Endothelial cell of umbilical vein (primary cell): ENCODE measurements at regions not wholly inside any gene's neighbourhood (a gene's known extent, or its start where the extent isn't known, plus 50 kb on each side); places are given as distances from the start of the nearest gene placed in this dataset.

Experiments
- BruUV-seq: library from RNA; stranded (reverse); fragments of 400-500 nt; replicated peaks from 2 replicates; lab custom pipeline; 2021; lab: Mats Ljungman, UMichigan
- CTCF ChIA-PET: fragments of 300-600, 350-600 bp; sonication (Branson Sonifier 250); formaldehyde crosslinking; loops from one replicate; lab custom pipeline; 2021; ENCODE audit warnings: antibody characterized with exemption, inconsistent platforms; lab: Charles Lee
- POLR2A ChIA-PET: fragments of 300-600, 350-600 bp; sonication (Branson Sonifier 250); formaldehyde crosslinking; loops from one replicate; lab custom pipeline; 2021; ENCODE audit warnings: antibody characterized with exemption, inconsistent platforms; lab: Charles Lee
- DNase-seq: peaks from one replicate; pipeline ENCODE4 v3.0.0-alpha.2; 2011; ENCODE audit warnings: low read depth, low spot score
- FAIRE-seq: peaks from 2 replicates; lab custom pipeline; 2011; peaks lifted over from hg19 to GRCh38; lab: Jason Lieb, UNC
- H2AFZ ChIP-seq: 2 replicates; pipeline ENCODE4 v1.6.0; 2012; ENCODE audit warnings: low read depth, low read length, control low read depth, inconsistent platforms
- H3K27ac ChIP-seq: 2 replicates; pipeline ENCODE4 v1.5.1; 2011; ENCODE audit warnings: low read depth, mild to moderate bottlenecking, control low read depth, low read length, moderate library complexity; ENCODE audit not compliant: insufficient read depth
- H3K27me3 ChIP-seq, 2 experiments: 2 replicates each; pipeline versions ENCODE4 v1.6.0 to v1.6.1; 2011; ENCODE audit warnings: low read length in 2 of 2, mixed read lengths in 1 of 2; ENCODE audit not compliant: control insufficient read depth in 2 of 2, insufficient read depth in 2 of 2
- H3K36me3 ChIP-seq, 2 experiments: 2 replicates in 1 of 2; 3 replicates in 1 of 2; pipeline ENCODE4 v1.5.1; 2011; ENCODE audit warnings: low read length in 2 of 2, mild to moderate bottlenecking in 1 of 2, moderate library complexity in 1 of 2; ENCODE audit not compliant: control insufficient read depth in 2 of 2, insufficient read depth in 2 of 2; ENCODE audit errors: extremely low read depth in 1 of 2
- H3K4me1 ChIP-seq: 3 replicates; pipeline ENCODE4 v1.5.1; 2011; ENCODE audit warnings: mild to moderate bottlenecking, low read length; ENCODE audit not compliant: control insufficient read depth, insufficient read depth; ENCODE audit errors: extremely low read depth
- H3K4me2 ChIP-seq: 2 replicates; pipeline ENCODE4 v1.6.1; 2011; ENCODE audit warnings: low read length, control low read depth, mixed read lengths; ENCODE audit not compliant: insufficient read depth
- H3K4me3 ChIP-seq, 3 experiments: fragments of 200-600 bp in 1 of 3; sonication (generic), shearing (Covaris generic) in 1 of 3; replicated peaks in 1 of 3; 2 replicates each; pipeline ENCODE4 v1.5.1; 2011 to 2016; ENCODE audit warnings: control low read depth in 3 of 3, low read length in 3 of 3, mild to moderate bottlenecking in 2 of 3, inconsistent platforms in 1 of 3, low read depth in 1 of 3, moderate library complexity in 1 of 3; ENCODE audit not compliant: insufficient read depth in 1 of 3
- H3K79me2 ChIP-seq: 2 replicates; pipeline ENCODE4 v1.6.0; 2012; ENCODE audit warnings: low read length, inconsistent platforms; ENCODE audit not compliant: control insufficient read depth, insufficient read depth
- H3K9ac ChIP-seq: replicated peaks from 2 replicates; pipeline ENCODE3; 2011; ENCODE audit warnings: low read length, control low read depth; ENCODE audit not compliant: insufficient read depth; ENCODE audit errors: extremely low read depth
- H3K9me1 ChIP-seq: replicated peaks from 3 replicates; pipeline ENCODE4 v1.6.0; 2011; ENCODE audit warnings: mild to moderate bottlenecking, low read length; ENCODE audit not compliant: control insufficient read depth, insufficient read depth; ENCODE audit errors: extremely low read depth
- H3K9me3 ChIP-seq: replicated peaks from 2 replicates; pipeline ENCODE4 v1.5.1; 2012; ENCODE audit warnings: low read length, inconsistent platforms; ENCODE audit not compliant: control insufficient read depth, insufficient read depth
- H4K20me1 ChIP-seq: replicated peaks from 2 replicates; pipeline ENCODE3; 2011; ENCODE audit warnings: mild to moderate bottlenecking, low read length; ENCODE audit not compliant: control insufficient read depth, insufficient read depth; ENCODE audit errors: extremely low read depth
- EZH2 ChIP-seq: IDR thresholded peaks from 2 replicates; pipeline ENCODE4 v1.6.1; 2012; ENCODE audit warnings: borderline replicate concordance, low read depth, mild to moderate bottlenecking, moderate library complexity, low read length, inconsistent platforms; ENCODE audit not compliant: severe bottlenecking
- FOS ChIP-seq: IDR thresholded peaks from 2 replicates; pipeline ENCODE4 v1.6.1; 2011; ENCODE audit warnings: mild to moderate bottlenecking, low read length, moderate library complexity, borderline replicate concordance; ENCODE audit not compliant: insufficient read depth
- GATA2 ChIP-seq: IDR thresholded peaks from 2 replicates; pipeline ENCODE4 v1.7.0; 2011; ENCODE audit warnings: low read depth, mild to moderate bottlenecking, moderate library complexity, mixed read lengths, low read length; ENCODE audit not compliant: insufficient read length, insufficient read depth
- MYC ChIP-seq: IDR thresholded peaks from one replicate; pipeline ENCODE4 v1.6.1; 2011; ENCODE audit warnings: mild to moderate bottlenecking, low read depth, low read length
- POLR2A ChIP-seq: IDR thresholded peaks from 2 replicates; pipeline ENCODE4 v1.6.1; 2012; ENCODE audit warnings: low read depth, mild to moderate bottlenecking, control low read depth, low read length
- POLR2AphosphoS5 ChIP-seq: IDR thresholded peaks from 2 replicates; pipeline ENCODE4 v1.6.1; 2012; ENCODE audit warnings: low read depth, mild to moderate bottlenecking, control low read depth, low read length, moderate library complexity; ENCODE audit not compliant: insufficient read depth
- dilution Hi-C: fragments of 300-500 bp; cut with MboI; formaldehyde crosslinking; loops from one replicate; pipeline ENCODE4 v1.15.0; 2019; ENCODE audit warnings: low sequenced_read_pairs; ENCODE audit not compliant: extremely low pct_ligation_motif_present
- intact Hi-C: fragments of 100-400 bp; cut with micrococcal nuclease; formaldehyde crosslinking; loops from one replicate; pipeline ENCODE4 v1.10.0; 2022
- TF ChIP-seq, protein P1 (sequence below), 2 donors: IDR thresholded peaks; 1 replicate in 1 of 2; 2 replicates in 1 of 2; pipeline ENCODE4 v1.5.1; 2011; ENCODE audit warnings: low read length in 2 of 2, mild to moderate bottlenecking in 2 of 2, moderate library complexity in 2 of 2, control low read depth in 1 of 2, inconsistent platforms in 1 of 2, low read depth in 1 of 2; ENCODE audit not compliant: insufficient read depth in 1 of 2; ENCODE audit errors: extremely low read depth in 1 of 2
- TF ChIP-seq, protein P2 (sequence below): IDR thresholded peaks from 2 replicates; pipeline ENCODE4 v1.6.1; 2011; ENCODE audit not compliant: insufficient read depth, insufficient read length

DNA sequence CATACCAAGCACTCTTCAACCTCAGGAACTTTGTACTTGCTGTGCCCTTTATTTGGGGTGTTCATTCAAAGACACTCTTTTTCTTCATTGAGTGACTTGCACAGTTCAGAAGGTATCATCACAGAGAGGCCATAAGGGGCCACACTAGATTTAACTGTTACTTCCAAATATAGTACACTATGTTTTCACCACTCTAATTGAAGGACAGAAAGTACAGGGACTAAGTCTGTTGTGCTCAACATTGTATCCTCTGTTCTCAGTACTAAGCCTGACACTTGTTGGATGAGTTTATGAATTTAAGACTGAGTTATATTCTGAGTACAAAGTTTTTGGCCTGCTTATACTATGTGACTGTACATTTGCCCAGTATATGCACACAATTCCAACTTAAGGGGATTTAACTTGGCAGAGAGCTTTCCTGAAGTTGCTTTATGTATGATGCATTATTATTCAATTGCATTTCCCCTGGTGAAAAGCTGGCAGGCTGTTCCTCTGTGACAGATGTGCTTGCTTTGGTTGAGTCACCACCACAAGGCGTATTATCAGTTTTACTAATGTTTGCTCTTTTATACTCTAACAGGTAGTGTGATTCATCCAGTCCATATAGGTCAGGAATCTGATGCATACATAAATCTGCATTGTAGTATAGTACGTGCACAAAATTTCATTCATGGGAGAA, 714.8 kb downstream of the TLR4 start:
- Histone ChIP-seq H2AFZ (no peak overlapping the region), H3K9me1 (no peaks in the 10 kb centered on the region), H3K27me3 (no peaks in the 10 kb centered on the region), H3K9ac (no peak overlapping the region), H3K4me3 (no peak overlapping the region), H3K4me2 (no peak overlapping the region), H3K9me3 (no peaks in the 10 kb centered on the region), H3K4me1 (no peaks in the 10 kb centered on the region), H3K36me3 (no peaks in the 10 kb centered on the region), H3K27ac (no peak overlapping the region), H3K79me2 (no peaks in the 10 kb centered on the region), H4K20me1 (no peaks in the 10 kb centered on the region)
- dilution Hi-C loops (no loop called here), intact Hi-C loops (no loop called here)
- ChIA-PET POLR2A (no interaction called here), CTCF (no interaction called here)
- FAIRE-seq (no peak), DNase-seq (no peak)
- BruUV-seq: no TSS peak
- TF ChIP-seq GATA2 (no peak), MYC (no peak), FOS (no peak), POLR2A (no peak), EZH2 (no peak), POLR2AphosphoS5 (no peak)
- TF ChIP-seq, protein P1, sequence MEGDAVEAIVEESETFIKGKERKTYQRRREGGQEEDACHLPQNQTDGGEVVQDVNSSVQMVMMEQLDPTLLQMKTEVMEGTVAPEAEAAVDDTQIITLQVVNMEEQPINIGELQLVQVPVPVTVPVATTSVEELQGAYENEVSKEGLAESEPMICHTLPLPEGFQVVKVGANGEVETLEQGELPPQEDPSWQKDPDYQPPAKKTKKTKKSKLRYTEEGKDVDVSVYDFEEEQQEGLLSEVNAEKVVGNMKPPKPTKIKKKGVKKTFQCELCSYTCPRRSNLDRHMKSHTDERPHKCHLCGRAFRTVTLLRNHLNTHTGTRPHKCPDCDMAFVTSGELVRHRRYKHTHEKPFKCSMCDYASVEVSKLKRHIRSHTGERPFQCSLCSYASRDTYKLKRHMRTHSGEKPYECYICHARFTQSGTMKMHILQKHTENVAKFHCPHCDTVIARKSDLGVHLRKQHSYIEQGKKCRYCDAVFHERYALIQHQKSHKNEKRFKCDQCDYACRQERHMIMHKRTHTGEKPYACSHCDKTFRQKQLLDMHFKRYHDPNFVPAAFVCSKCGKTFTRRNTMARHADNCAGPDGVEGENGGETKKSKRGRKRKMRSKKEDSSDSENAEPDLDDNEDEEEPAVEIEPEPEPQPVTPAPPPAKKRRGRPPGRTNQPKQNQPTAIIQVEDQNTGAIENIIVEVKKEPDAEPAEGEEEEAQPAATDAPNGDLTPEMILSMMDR (IDR thresholded peaks at IDR 0.05; ENCODE audit: extremely low read depth in 1 of 2, insufficient read depth in 1 of 2, low read depth in 1 of 2, low read length in 2 of 2): no peak
- TF ChIP-seq, protein P2, sequence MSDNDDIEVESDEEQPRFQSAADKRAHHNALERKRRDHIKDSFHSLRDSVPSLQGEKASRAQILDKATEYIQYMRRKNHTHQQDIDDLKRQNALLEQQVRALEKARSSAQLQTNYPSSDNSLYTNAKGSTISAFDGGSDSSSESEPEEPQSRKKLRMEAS: no peak
